ENCODE measurements at regions not wholly inside any gene's neighbourhood (a gene's known extent, or its start where the extent isn't known, plus 50 kb on each side); places are given as distances from the start of the nearest gene placed in this dataset.

GRCh38 chr10:27451054-27451453 lies 53.0 kb upstream of the RAB18 start:
- DNase-seq (ENCODE audit: low read depth in 2 of 2, low spot score in 1 of 2) = no peak

GRCh38 chr10:27450225-27450624 lies 53.9 kb upstream of the RAB18 start:
- DNase-seq (ENCODE audit: low read depth in 2 of 2, low spot score in 1 of 2) = no peak

GRCh38 chr10:27449571-27449970 lies 54.5 kb upstream of the RAB18 start:
- DNase-seq (ENCODE audit: low read depth in 2 of 2, low spot score in 1 of 2) = no peak

- no peak for DNase-seq (ENCODE audit: low read depth in 2 of 2, low spot score in 1 of 2)
Observed at GRCh38 chr10:27448921-27449320, 55.2 kb upstream of the RAB18 start.

- DNase-seq (ENCODE audit: low read depth in 2 of 2, low spot score in 1 of 2) = no peak
Observed at GRCh38 chr10:27447540-27447939, 56.6 kb upstream of the RAB18 start.

- no peak for DNase-seq (ENCODE audit: low read depth in 2 of 2, low spot score in 1 of 2)
Observed at GRCh38 chr10:27446091-27446918, 57.8 kb upstream of the RAB18 start.

GRCh38 chr10:27445070-27445469 lies 59.0 kb upstream of the RAB18 start:
- DNase-seq (ENCODE audit: low read depth in 2 of 2, low spot score in 1 of 2) = no peak

GRCh38 chr10:27440478-27440877 lies 63.6 kb upstream of the RAB18 start:
- no peak for DNase-seq (ENCODE audit: low read depth in 2 of 2, low spot score in 1 of 2)

- no peak for DNase-seq (ENCODE audit: low read depth in 2 of 2, low spot score in 1 of 2)
Observed at GRCh38 chr10:27440021-27440420, 64.1 kb upstream of the RAB18 start.

- no peak for DNase-seq (ENCODE audit: low read depth in 2 of 2, low spot score in 1 of 2)
Observed at GRCh38 chr10:27439101-27439500, 65.0 kb upstream of the RAB18 start.

GRCh38 chr10:27437775-27438174 lies 66.3 kb upstream of the RAB18 start:
- no peak for DNase-seq (ENCODE audit: low read depth in 2 of 2, low spot score in 1 of 2)

- DNase-seq (ENCODE audit: low read depth in 2 of 2, low spot score in 1 of 2) = no peak
Observed at GRCh38 chr10:27436710-27437109, 67.4 kb upstream of the RAB18 start.

- no peak for DNase-seq (ENCODE audit: low read depth in 2 of 2, low spot score in 1 of 2)
Observed at GRCh38 chr10:27433976-27434375, 70.1 kb upstream of the RAB18 start.

GRCh38 chr10:27426948-27427467 lies 77.1 kb upstream of the RAB18 start:
- DNase-seq (ENCODE audit: low read depth in 2 of 2, low spot score in 1 of 2) = no peak

- no peak for DNase-seq (ENCODE audit: low read depth in 2 of 2, low spot score in 1 of 2)
Observed at GRCh38 chr10:27413831-27414348, 90.2 kb upstream of the RAB18 start.

- DNase-seq (ENCODE audit: low read depth in 2 of 2, low spot score in 1 of 2) = no peak
Observed at GRCh38 chr10:27413387-27413786, 90.7 kb upstream of the RAB18 start.

- DNase-seq (ENCODE audit: low read depth in 2 of 2, low spot score in 1 of 2) = no peak
Observed at GRCh38 chr10:27410153-27410552, 94.0 kb upstream of the RAB18 start.

GRCh38 chr10:27407271-27407670 lies 96.8 kb upstream of the RAB18 start:
- DNase-seq (ENCODE audit: low read depth in 2 of 2, low spot score in 1 of 2) = no peak

- DNase-seq (ENCODE audit: low read depth in 2 of 2, low spot score in 1 of 2) = no peak
Observed at GRCh38 chr10:27399871-27400270, 104.2 kb upstream of the RAB18 start.

- DNase-seq (ENCODE audit: low read depth in 2 of 2, low spot score in 1 of 2) = no peak
Observed at GRCh38 chr10:27393961-27394360, 110.1 kb upstream of the RAB18 start.

GRCh38 chr10:27392606-27393005 lies 111.5 kb upstream of the RAB18 start:
- no peak for DNase-seq (ENCODE audit: low read depth in 2 of 2, low spot score in 1 of 2)

- no peak for DNase-seq (ENCODE audit: low read depth in 2 of 2, low spot score in 1 of 2)
Observed at GRCh38 chr10:27391916-27392315, 112.2 kb upstream of the RAB18 start.

GRCh38 chr10:27391325-27391724 lies 112.8 kb upstream of the RAB18 start:
- no peak for DNase-seq (ENCODE audit: low read depth in 2 of 2, low spot score in 1 of 2)

All from stimulated activated CD8-positive, alpha-beta memory T cell treated with anti-CD3 and anti-CD28 coated beads, Interleukin-4, amount 100 ng/mL, for 4 hours (primary cell).